Suprapubic skin (tissue), 4 donors: ENCODE measurements at regions not wholly inside any gene's neighbourhood (a gene's known extent, or its start where the extent isn't known, plus 50 kb on each side); places are given as distances from the start of the nearest gene placed in this dataset.

Experiments used
- DNase-seq, 2 donors: peaks; one replicate each; pipeline ENCODE4 v3.0.0-alpha.2; 2019; ENCODE audit warnings: low spot score in 2 of 2
- H3K27ac ChIP-seq: fragments of 200-600 bp; sonication (generic); one replicate; pipeline ENCODE4 v1.5.1; 2019
- H3K27me3 ChIP-seq: fragments of 200-600 bp; sonication (generic); one replicate; pipeline ENCODE4 v1.5.1; 2019
- H3K36me3 ChIP-seq: fragments of 200-600 bp; sonication (generic); one replicate; pipeline ENCODE4 v1.5.1; 2019
- H3K4me1 ChIP-seq: fragments of 200-600 bp; sonication (generic); one replicate; pipeline ENCODE4 v1.5.1; 2019
- H3K4me3 ChIP-seq: fragments of 200-600 bp; sonication (generic); one replicate; pipeline ENCODE4 v1.5.1; 2019; ENCODE audit warnings: mild to moderate bottlenecking
- H3K9me3 ChIP-seq: fragments of 200-600 bp; sonication (generic); one replicate; pipeline ENCODE4 v1.5.1; 2019
- CTCF ChIP-seq, 2 donors: fragments of 200-600 bp in 1 of 2; fragments of 450-650 bp in 1 of 2; sonication (generic) in 1 of 2; IDR thresholded peaks; one replicate each; pipeline ENCODE4 v1.5.1; 2016 to 2019; ENCODE audit warnings: antibody characterized with exemption in 2 of 2, mild to moderate bottlenecking in 1 of 2, moderate library complexity in 1 of 2
- EP300 ChIP-seq: sonication (generic); formaldehyde crosslinking; IDR thresholded peaks from one replicate; pipeline ENCODE4 v1.6.1; 2017; ENCODE audit warnings: antibody characterized with exemption
- POLR2A ChIP-seq, 2 donors: fragments of 450-650 bp; IDR thresholded peaks; one replicate each; pipeline ENCODE4 v1.6.1; 2017; ENCODE audit warnings: antibody characterized with exemption in 2 of 2, mild to moderate bottlenecking in 2 of 2, moderate library complexity in 2 of 2
- POLR2AphosphoS5 ChIP-seq, 3 donors: sonication (generic); formaldehyde crosslinking; IDR thresholded peaks; one replicate each; pipeline ENCODE4 v1.6.1; 2017; ENCODE audit warnings: antibody characterized with exemption in 3 of 3
- WGBS: methylation state at CpG from one replicate; pipeline ENCODE4 v1.1.5; 2018; 5-methylcytosine and 5-hydroxymethylcytosine counted together

GRCh38 chr6:147119310-147119709, 84.9 kb upstream of the STXBP5 start:
- DNase-seq, result no peak
- Histone ChIP-seq H3K36me3 (no peaks in the 10 kb centered on the region), H3K9me3 (no peaks in the 10 kb centered on the region), H3K4me1 (no peaks in the 10 kb centered on the region), H3K27me3 (no peaks in the 10 kb centered on the region), H3K4me3 (no peak overlapping the region), H3K27ac (no peak overlapping the region)
- WGBS, result 93% methylated on average over 4 of the region's 4 CpGs
- TF ChIP-seq CTCF (IDR thresholded peaks at IDR 0.05), result no peak
- TF ChIP-seq POLR2AphosphoS5 (IDR thresholded peaks at IDR 0.05), result no peak
- no peak for TF ChIP-seq POLR2A (IDR thresholded peaks at IDR 0.05)
- no peak for TF ChIP-seq EP300

- no peak overlapping the region for H3K27ac ChIP-seq
- no peak overlapping the region for H3K4me3 ChIP-seq
- no peaks in the 10 kb centered on the region for H3K4me1 ChIP-seq
- H3K36me3 ChIP-seq, result no peaks in the 10 kb centered on the region
- H3K9me3 ChIP-seq, result no peaks in the 10 kb centered on the region
- H3K27me3 ChIP-seq, result no peaks in the 10 kb centered on the region
- TF ChIP-seq CTCF (IDR thresholded peaks at IDR 0.05) (no peak), POLR2AphosphoS5 (IDR thresholded peaks at IDR 0.05) (no peak), POLR2A (IDR thresholded peaks at IDR 0.05) (no peak), EP300 (no peak)
- no peak for DNase-seq
- 73% methylated on average over 1 of the region's 1 CpG for WGBS
Measured at GRCh38 chr6:147122823-147123222, 81.4 kb upstream of the STXBP5 start.

- Histone ChIP-seq H3K36me3 (no peaks in the 10 kb centered on the region), H3K9me3 (no peaks in the 10 kb centered on the region), H3K27me3 (no peaks in the 10 kb centered on the region), H3K27ac (no peak overlapping the region), H3K4me1 (no peaks in the 10 kb centered on the region), H3K4me3 (no peak overlapping the region)
- DNase-seq, result no peak
- TF ChIP-seq POLR2A (IDR thresholded peaks at IDR 0.05), result no peak
- TF ChIP-seq CTCF (IDR thresholded peaks at IDR 0.05), result no peak
- TF ChIP-seq POLR2AphosphoS5 (IDR thresholded peaks at IDR 0.05), result no peak
- no peak for TF ChIP-seq EP300
- 84% methylated on average over 6 of the region's 6 CpGs for WGBS
Measured at GRCh38 chr6:147126618-147127022, 77.6 kb upstream of the STXBP5 start.

GRCh38 chr6:147127587-147127986, 76.6 kb upstream of the STXBP5 start:
- WGBS, result 51% methylated on average over 2 of the region's 2 CpGs
- no peak overlapping the region for H3K27ac ChIP-seq
- H3K36me3 ChIP-seq, result no peaks in the 10 kb centered on the region

GRCh38 chr6:147128056-147128455, 76.2 kb upstream of the STXBP5 start:
- Histone ChIP-seq H3K4me1 (no peaks in the 10 kb centered on the region), H3K27me3 (no peaks in the 10 kb centered on the region), H3K36me3 (no peaks in the 10 kb centered on the region), H3K4me3 (no peak overlapping the region), H3K9me3 (no peaks in the 10 kb centered on the region), H3K27ac (no peak overlapping the region)
- TF ChIP-seq EP300 (no peak), POLR2AphosphoS5 (IDR thresholded peaks at IDR 0.05) (no peak), POLR2A (IDR thresholded peaks at IDR 0.05) (no peak), CTCF (IDR thresholded peaks at IDR 0.05) (no peak)
- WGBS, result 93% methylated on average over 2 of the region's 2 CpGs
- no peak for DNase-seq

More at GRCh38 chr6:147127587-147127986, 76.6 kb upstream of the STXBP5 start:
- Histone ChIP-seq H3K4me3 (no peak overlapping the region), H3K4me1 (no peaks in the 10 kb centered on the region), H3K27me3 (no peaks in the 10 kb centered on the region), H3K9me3 (no peaks in the 10 kb centered on the region)
- TF ChIP-seq CTCF (IDR thresholded peaks at IDR 0.05) (no peak), POLR2A (IDR thresholded peaks at IDR 0.05) (no peak), EP300 (no peak), POLR2AphosphoS5 (IDR thresholded peaks at IDR 0.05) (no peak)
- DNase-seq, result no peak
